Activated T-helper 17 cell treated with anti-CD3 and anti-CD28 coated beads, Interleukin-2, amount 50 U/mL, for 72 hours (primary cell): ENCODE measurements at regions not wholly inside any gene's neighbourhood (a gene's known extent, or its start where the extent isn't known, plus 50 kb on each side); places are given as distances from the start of the nearest gene placed in this dataset.
"Not testable (repeated sequence)": the region's sequence is repeated elsewhere in the genome, so short reads cannot be mapped to it uniquely, and the experiment has no call there.

Source experiments
- ATAC-seq: fragments of 150-1000 bp; cut with Tn5 transposase; replicated peaks from 2 replicates; pipeline ENCODE4 v1.10.0; 2021; ENCODE audit warnings: mild to moderate bottlenecking, moderate library complexity
- H3K27ac Mint-ChIP-seq: one replicate; pipeline ENCODE4 v1.8.0; 2022; ENCODE audit warnings: mixed read lengths
- H3K27me3 Mint-ChIP-seq: one replicate; pipeline ENCODE4 v1.8.0; 2022; ENCODE audit warnings: mixed read lengths
- H3K36me3 Mint-ChIP-seq: one replicate; pipeline ENCODE4 v1.8.0; 2022; ENCODE audit warnings: low read depth, mild to moderate bottlenecking, mixed read lengths
- H3K4me1 Mint-ChIP-seq: one replicate; pipeline ENCODE4 v1.8.0; 2022; ENCODE audit warnings: mixed read lengths
- H3K4me3 Mint-ChIP-seq: one replicate; pipeline ENCODE4 v1.8.0; 2022; ENCODE audit warnings: mild to moderate bottlenecking, mixed read lengths
- H3K9me3 Mint-ChIP-seq: one replicate; pipeline ENCODE4 v1.8.0; 2022; ENCODE audit warnings: mixed read lengths

- no peak overlapping the region for H3K4me3 Mint-ChIP-seq
- no peaks in the 10 kb centered on the region for H3K4me1 Mint-ChIP-seq
- H3K9me3 Mint-ChIP-seq = no peaks in the 10 kb centered on the region
- ATAC-seq = no peak
- no peaks in the 10 kb centered on the region for H3K36me3 Mint-ChIP-seq
- no peak overlapping the region for H3K27ac Mint-ChIP-seq
- peaks cover 6% of the 10 kb centered on the region for H3K27me3 Mint-ChIP-seq
Measured at GRCh38 chr18:22822841-22823508, 110.2 kb upstream of the RBBP8 start.

- no peaks in the 10 kb centered on the region for H3K9me3 Mint-ChIP-seq
- no peak for ATAC-seq
- no peak overlapping the region for H3K4me3 Mint-ChIP-seq
- H3K4me1 Mint-ChIP-seq = no peaks in the 10 kb centered on the region
- peaks cover 13% of the 10 kb centered on the region for H3K27me3 Mint-ChIP-seq
- H3K36me3 Mint-ChIP-seq = no peaks in the 10 kb centered on the region
- H3K27ac Mint-ChIP-seq = no peak overlapping the region
Measured at GRCh38 chr18:22826726-22827125, 106.4 kb upstream of the RBBP8 start.

- Mint-ChIP-seq H3K27me3 (peaks cover 15% of the 10 kb centered on the region), H3K27ac (no peak overlapping the region), H3K9me3 (no peaks in the 10 kb centered on the region), H3K4me3 (no peak overlapping the region), H3K4me1 (no peaks in the 10 kb centered on the region), H3K36me3 (no peaks in the 10 kb centered on the region)
- no peak for ATAC-seq
Measured at GRCh38 chr18:22827216-22827615, 105.9 kb upstream of the RBBP8 start.

GRCh38 chr18:22827741-22828140 lies 105.4 kb upstream of the RBBP8 start:
- no peak for ATAC-seq

DNA sequence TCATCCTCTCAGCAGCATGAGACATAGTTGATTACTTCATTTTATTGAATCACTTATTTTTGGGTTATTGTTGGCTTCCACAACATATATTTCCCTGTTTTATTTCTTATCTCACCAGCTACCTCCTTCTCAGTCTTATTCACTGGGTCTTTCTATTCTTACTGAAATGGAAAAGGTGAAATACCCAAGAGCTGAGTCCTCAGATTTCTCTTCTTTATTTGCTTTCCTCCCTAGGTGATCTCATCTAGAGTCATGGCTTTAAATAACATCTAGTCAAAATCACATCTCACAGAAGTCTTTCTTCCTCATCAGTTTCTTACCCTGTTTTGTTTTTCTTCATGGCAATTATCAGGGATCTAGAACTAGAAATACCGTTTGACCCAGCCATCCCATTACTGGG lies 105.0 kb upstream of the RBBP8 start:
- no peaks in the 10 kb centered on the region for H3K36me3 Mint-ChIP-seq
- no peak overlapping the region for H3K27ac Mint-ChIP-seq
- H3K9me3 Mint-ChIP-seq = no peaks in the 10 kb centered on the region
- H3K4me1 Mint-ChIP-seq = no peaks in the 10 kb centered on the region
- H3K4me3 Mint-ChIP-seq = no peak overlapping the region
- peak; percentile 64 for ATAC-seq
- H3K27me3 Mint-ChIP-seq = peaks cover 20% of the 10 kb centered on the region

More at GRCh38 chr18:22827741-22828140, 105.4 kb upstream of the RBBP8 start:
- Mint-ChIP-seq H3K27me3 (peaks cover 20% of the 10 kb centered on the region), H3K4me3 (no peak overlapping the region), H3K27ac (no peak overlapping the region), H3K36me3 (no peaks in the 10 kb centered on the region), H3K9me3 (no peaks in the 10 kb centered on the region), H3K4me1 (no peaks in the 10 kb centered on the region)

DNA sequence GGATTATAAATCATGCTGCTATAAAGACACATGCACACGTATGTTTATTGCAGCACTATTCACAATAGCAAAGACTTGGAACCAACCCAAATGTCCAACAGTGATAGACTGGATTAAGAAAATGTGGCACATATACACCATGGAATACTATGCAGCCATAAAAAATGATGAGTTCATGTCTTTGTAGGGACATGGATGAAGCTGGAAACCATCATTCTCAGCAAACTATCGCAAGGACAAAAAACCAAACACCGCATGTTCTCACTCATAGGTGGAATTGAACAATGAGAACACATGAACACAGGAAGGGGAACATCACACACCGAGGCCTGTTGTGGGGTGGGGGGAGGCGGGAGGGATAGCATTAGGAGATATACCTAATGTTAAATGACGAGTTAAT lies 104.5 kb upstream of the RBBP8 start:
- not testable (repeated sequence) for H3K4me3 Mint-ChIP-seq, H3K36me3 Mint-ChIP-seq, ATAC-seq, H3K4me1 Mint-ChIP-seq, H3K9me3 Mint-ChIP-seq, H3K27ac Mint-ChIP-seq
- peaks cover 20% of the 10 kb centered on the region for H3K27me3 Mint-ChIP-seq

DNA sequence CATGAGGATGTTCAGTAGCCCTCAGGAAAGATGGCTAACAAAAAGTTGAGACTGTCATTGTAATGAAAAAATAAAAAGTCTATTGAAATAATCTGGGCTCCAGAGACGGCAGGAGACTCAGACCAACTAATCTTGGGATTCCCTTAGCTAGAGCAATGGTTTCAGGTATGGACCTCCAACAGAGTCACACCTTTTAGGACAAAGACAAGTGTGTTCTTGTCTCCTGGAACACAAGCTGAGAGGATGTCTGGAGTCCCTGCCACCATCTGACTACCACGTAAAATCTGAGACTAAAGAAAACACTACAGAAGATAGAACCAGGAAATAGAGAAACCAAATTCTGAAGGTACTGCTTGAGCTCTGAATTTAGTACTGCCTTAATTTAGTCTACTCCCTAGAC lies 103.3 kb upstream of the RBBP8 start:
- Mint-ChIP-seq H3K27ac (no peak overlapping the region), H3K36me3 (no peaks in the 10 kb centered on the region), H3K4me3 (no peak overlapping the region), H3K9me3 (no peaks in the 10 kb centered on the region), H3K27me3 (peaks cover 20% of the 10 kb centered on the region), H3K4me1 (no peaks in the 10 kb centered on the region)
- no peak for ATAC-seq

- no peaks in the 10 kb centered on the region for H3K4me1 Mint-ChIP-seq
- H3K4me3 Mint-ChIP-seq = no peak overlapping the region
- no peak overlapping the region for H3K27ac Mint-ChIP-seq
- H3K9me3 Mint-ChIP-seq = no peaks in the 10 kb centered on the region
- no peak for ATAC-seq
- peaks cover 22% of the 10 kb centered on the region for H3K27me3 Mint-ChIP-seq
- no peaks in the 10 kb centered on the region for H3K36me3 Mint-ChIP-seq
Measured at GRCh38 chr18:22830511-22830910, 102.6 kb upstream of the RBBP8 start.

- no peak for ATAC-seq
- H3K4me1 Mint-ChIP-seq = no peaks in the 10 kb centered on the region
- H3K4me3 Mint-ChIP-seq = no peak overlapping the region
- H3K36me3 Mint-ChIP-seq = no peaks in the 10 kb centered on the region
- H3K9me3 Mint-ChIP-seq = no peaks in the 10 kb centered on the region
- H3K27me3 Mint-ChIP-seq = peaks cover 25% of the 10 kb centered on the region
- H3K27ac Mint-ChIP-seq = no peak overlapping the region
Measured at GRCh38 chr18:22831441-22831904, 101.7 kb upstream of the RBBP8 start.

DNA sequence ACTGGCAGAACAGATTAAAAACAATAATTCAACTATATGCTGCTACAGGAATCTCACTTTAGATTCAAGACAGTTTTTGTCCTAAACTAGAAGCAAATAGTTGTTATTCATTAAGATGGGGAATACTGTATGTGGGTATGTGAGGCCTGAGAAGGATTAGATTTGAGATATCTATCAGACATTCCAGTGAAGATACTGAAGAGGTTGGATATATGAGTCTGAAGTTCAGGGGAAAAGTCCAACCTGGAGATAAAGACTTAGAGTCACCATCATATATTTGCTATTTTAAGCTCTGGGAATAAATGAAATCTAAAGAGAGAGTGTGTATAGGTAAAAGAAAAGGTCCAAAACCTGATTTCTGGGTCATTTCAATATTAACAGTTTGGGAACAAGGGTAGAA lies 96.2 kb upstream of the RBBP8 start:
- Mint-ChIP-seq H3K36me3 (no peaks in the 10 kb centered on the region), H3K9me3 (no peaks in the 10 kb centered on the region), H3K27ac (no peak overlapping the region), H3K4me3 (no peak overlapping the region), H3K27me3 (peaks cover 10% of the 10 kb centered on the region), H3K4me1 (no peaks in the 10 kb centered on the region)
- ATAC-seq = no peak

GRCh38 chr18:22838221-22838620 lies 94.9 kb upstream of the RBBP8 start:
- H3K9me3 Mint-ChIP-seq = no peaks in the 10 kb centered on the region
- H3K4me3 Mint-ChIP-seq = no peak overlapping the region
- H3K36me3 Mint-ChIP-seq = no peaks in the 10 kb centered on the region
- H3K27me3 Mint-ChIP-seq = peaks cover 5% of the 10 kb centered on the region
- H3K4me1 Mint-ChIP-seq = no peaks in the 10 kb centered on the region
- H3K27ac Mint-ChIP-seq = no peak overlapping the region
- ATAC-seq = no peak

DNA sequence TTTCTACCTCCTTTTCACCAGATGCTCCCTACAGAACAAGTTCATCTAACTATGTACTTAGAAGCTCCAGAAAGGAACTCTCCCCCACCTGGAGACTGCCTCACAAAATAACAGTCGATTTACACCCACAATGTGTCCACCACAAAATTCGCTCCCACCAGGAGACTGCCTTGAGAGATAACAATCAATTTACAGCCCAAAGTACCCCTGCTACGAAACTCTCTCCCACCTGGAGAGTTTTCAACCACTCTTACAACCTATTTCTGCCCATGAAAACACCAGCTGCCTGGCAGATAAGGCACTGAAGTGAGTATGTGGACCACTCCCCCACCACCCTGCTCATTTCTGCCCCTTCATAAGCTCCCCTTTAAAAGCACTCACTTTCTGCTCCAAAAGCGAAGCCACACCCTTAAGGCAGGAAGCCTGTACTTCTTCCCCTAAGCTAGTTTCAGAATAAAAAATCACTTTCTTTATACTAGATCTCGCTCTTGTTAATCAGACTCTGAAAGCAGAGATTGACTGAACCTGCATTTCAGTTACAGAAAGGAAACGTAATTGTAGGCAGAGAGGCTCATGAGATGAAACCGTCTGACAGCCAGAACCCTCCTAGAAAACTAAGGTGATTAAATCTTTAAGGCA lies 94.4 kb upstream of the RBBP8 start:
- H3K4me3 Mint-ChIP-seq = no peak overlapping the region
- peak; percentile 93 for ATAC-seq

GRCh38 chr18:22839340-22839821 lies 93.7 kb upstream of the RBBP8 start:
- Mint-ChIP-seq H3K4me3 (no peak overlapping the region), H3K9me3 (no peaks in the 10 kb centered on the region), H3K27ac (no peak overlapping the region), H3K4me1 (no peaks in the 10 kb centered on the region), H3K27me3 (peaks cover 5% of the 10 kb centered on the region), H3K36me3 (no peaks in the 10 kb centered on the region)
- ATAC-seq = peak; percentile 40

More for the DNA sequence above, 94.4 kb upstream of the RBBP8 start:
- H3K4me1 Mint-ChIP-seq = no peaks in the 10 kb centered on the region
- H3K36me3 Mint-ChIP-seq = no peaks in the 10 kb centered on the region
- no peaks in the 10 kb centered on the region for H3K9me3 Mint-ChIP-seq
- no peak overlapping the region for H3K27ac Mint-ChIP-seq
- peaks cover 5% of the 10 kb centered on the region for H3K27me3 Mint-ChIP-seq

GRCh38 chr18:22840606-22841144 lies 92.5 kb upstream of the RBBP8 start:
- H3K27ac Mint-ChIP-seq = no peak overlapping the region

GRCh38 chr18:22841840-22842239 lies 91.3 kb upstream of the RBBP8 start:
- no peaks in the 10 kb centered on the region for H3K27me3 Mint-ChIP-seq
- ATAC-seq = no peak
- H3K4me1 Mint-ChIP-seq = no peaks in the 10 kb centered on the region
- H3K9me3 Mint-ChIP-seq = no peaks in the 10 kb centered on the region
- H3K36me3 Mint-ChIP-seq = no peaks in the 10 kb centered on the region
- no peak overlapping the region for H3K4me3 Mint-ChIP-seq
- no peak overlapping the region for H3K27ac Mint-ChIP-seq

More at GRCh38 chr18:22840606-22841144, 92.5 kb upstream of the RBBP8 start:
- no peak overlapping the region for H3K4me3 Mint-ChIP-seq
- no peaks in the 10 kb centered on the region for H3K36me3 Mint-ChIP-seq
- ATAC-seq = no peak
- peaks cover 2% of the 10 kb centered on the region for H3K27me3 Mint-ChIP-seq
- H3K9me3 Mint-ChIP-seq = no peaks in the 10 kb centered on the region
- no peaks in the 10 kb centered on the region for H3K4me1 Mint-ChIP-seq
